Glomerular visceral epithelial cell (primary cell): ENCODE measurements at regions not wholly inside any gene's neighbourhood (a gene's known extent, or its start where the extent isn't known, plus 50 kb on each side); places are given as distances from the start of the nearest gene placed in this dataset.
"Not testable (repeated sequence)": the region's sequence is repeated elsewhere in the genome, so short reads cannot be mapped to it uniquely, and the experiment has no call there.

Experiments used
- DNase-seq: peaks from one replicate; pipeline ENCODE4 v3.0.0-alpha.2; 2016; ENCODE audit errors: extremely low spot score

- not testable (repeated sequence) for DNase-seq
These were observed 54.0 kb upstream of the GPR89A start for GRCh38 chr1:145553795-145554194.

GRCh38 chr1:145545055-145545454, 62.7 kb upstream of the GPR89A start:
- no peak for DNase-seq

- DNase-seq = peak; percentile 12
These were observed 66.1 kb upstream of the GPR89A start for GRCh38 chr1:145541685-145542084.

- peak; percentile 76 for DNase-seq
These were observed 66.5 kb upstream of the GPR89A start for GRCh38 chr1:145541246-145541645.

GRCh38 chr1:145538118-145538882, 69.5 kb upstream of the GPR89A start:
- DNase-seq = not testable (repeated sequence)

- DNase-seq = peak; percentile 12
These were observed 70.8 kb upstream of the GPR89A start for GRCh38 chr1:145537003-145537402.

GRCh38 chr1:145535461-145535860, 72.3 kb upstream of the GPR89A start:
- peak; percentile 84 for DNase-seq

- not testable (repeated sequence) for DNase-seq
These were observed 79.7 kb upstream of the GPR89A start for GRCh38 chr1:145528068-145528564.

- DNase-seq = not testable (repeated sequence)
These were observed 87.6 kb upstream of the GPR89A start for GRCh38 chr1:145520159-145520558.

- DNase-seq = not testable (repeated sequence)
These were observed 88.5 kb upstream of the GPR89A start for GRCh38 chr1:145519302-145519701.

- DNase-seq = not testable (repeated sequence)
These were observed 87.6 kb upstream of the NBPF20 start for GRCh38 chr1:145513017-145513416.

GRCh38 chr1:145508053-145508452, 82.7 kb upstream of the NBPF20 start:
- not testable (repeated sequence) for DNase-seq

- DNase-seq = not testable (repeated sequence)
These were observed 80.6 kb upstream of the NBPF20 start for GRCh38 chr1:145505663-145506647.

GRCh38 chr1:145504834-145505413, 79.5 kb upstream of the NBPF20 start:
- not testable (repeated sequence) for DNase-seq

GRCh38 chr1:145504310-145504709, 78.9 kb upstream of the NBPF20 start:
- not testable (repeated sequence) for DNase-seq

GRCh38 chr1:145500251-145500650, 74.8 kb upstream of the NBPF20 start:
- DNase-seq = not testable (repeated sequence)

GRCh38 chr1:145495077-145495871, 69.9 kb upstream of the NBPF20 start:
- DNase-seq = not testable (repeated sequence)

- not testable (repeated sequence) for DNase-seq
These were observed 63.0 kb upstream of the NBPF20 start for GRCh38 chr1:145488193-145488933.

GRCh38 chr1:145487156-145487555, 61.8 kb upstream of the NBPF20 start:
- not testable (repeated sequence) for DNase-seq

- not testable (repeated sequence) for DNase-seq
These were observed 58.9 kb upstream of the NBPF20 start for GRCh38 chr1:145484257-145484656.
